ENCODE measurements at regions not wholly inside any gene's neighbourhood (a gene's known extent, or its start where the extent isn't known, plus 50 kb on each side); places are given as distances from the start of the nearest gene placed in this dataset.

DNA sequence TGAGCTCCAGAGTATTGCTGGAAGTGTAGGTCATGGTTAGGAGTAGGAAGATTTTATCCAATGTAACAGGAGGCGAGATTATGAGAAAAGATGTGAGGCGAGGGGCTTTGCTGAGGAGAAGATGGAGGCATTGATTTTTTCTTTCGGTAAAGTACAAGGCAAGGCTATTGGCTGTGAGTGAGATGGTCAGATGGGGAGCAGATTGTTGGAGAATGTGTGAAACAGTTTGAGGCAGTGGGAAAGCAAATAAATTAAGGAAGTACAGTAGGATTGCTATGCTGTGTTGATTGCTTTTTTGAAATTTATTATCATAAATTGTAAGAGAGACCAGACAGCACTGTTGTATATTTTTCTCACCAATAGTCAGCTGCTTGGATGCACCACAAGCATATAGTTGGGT, 173.3 kb downstream of the KCNE4 start:
- DNase-seq (ENCODE audit: low read depth) = no peak

- DNase-seq (ENCODE audit: low read depth) = no peak
Observed at GRCh38 chr2:223226264-223226663, 174.3 kb downstream of the KCNE4 start.

- no peak for DNase-seq (ENCODE audit: low read depth)
Observed at GRCh38 chr2:223227338-223227737, 175.3 kb downstream of the KCNE4 start.

DNA sequence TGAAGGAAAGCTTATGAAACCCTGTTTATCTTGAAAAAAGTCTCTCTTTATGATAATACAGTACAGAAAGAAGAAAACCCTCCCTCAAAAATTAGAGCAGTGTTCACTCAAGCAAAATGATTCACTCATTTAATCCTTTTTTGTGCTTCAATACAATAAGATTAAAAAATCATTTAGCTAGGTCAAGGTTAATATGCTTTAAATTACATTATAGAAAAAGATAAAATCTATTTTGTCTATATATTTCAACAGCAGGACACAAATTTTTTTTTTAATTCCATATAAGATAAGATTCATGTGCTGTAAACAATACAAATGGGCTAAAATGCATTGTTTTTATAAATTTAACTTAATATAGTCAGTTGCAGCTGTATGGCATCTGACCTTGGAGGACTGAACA, 176.9 kb downstream of the KCNE4 start:
- no peak for DNase-seq (ENCODE audit: low read depth)

DNA sequence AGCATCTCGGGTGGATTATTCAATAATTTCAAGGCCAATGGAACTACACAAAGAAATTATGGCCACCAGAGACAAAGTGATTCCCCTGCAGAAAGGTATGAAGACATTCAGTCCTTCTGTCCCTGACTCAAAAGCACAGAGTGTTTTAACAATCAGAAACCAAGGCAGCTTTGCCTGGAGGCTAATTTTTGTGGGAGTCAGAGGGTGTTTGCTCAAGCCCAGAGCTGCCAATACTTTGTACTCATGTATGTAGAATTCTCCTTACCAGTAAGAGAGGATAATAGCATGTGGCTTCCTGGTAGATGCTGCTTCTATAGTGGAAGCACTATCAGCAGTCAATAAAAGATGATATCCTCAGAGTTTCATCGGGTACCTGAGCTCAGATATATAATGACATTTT, 178.4 kb downstream of the KCNE4 start:
- DNase-seq (ENCODE audit: low read depth) = no peak

DNA sequence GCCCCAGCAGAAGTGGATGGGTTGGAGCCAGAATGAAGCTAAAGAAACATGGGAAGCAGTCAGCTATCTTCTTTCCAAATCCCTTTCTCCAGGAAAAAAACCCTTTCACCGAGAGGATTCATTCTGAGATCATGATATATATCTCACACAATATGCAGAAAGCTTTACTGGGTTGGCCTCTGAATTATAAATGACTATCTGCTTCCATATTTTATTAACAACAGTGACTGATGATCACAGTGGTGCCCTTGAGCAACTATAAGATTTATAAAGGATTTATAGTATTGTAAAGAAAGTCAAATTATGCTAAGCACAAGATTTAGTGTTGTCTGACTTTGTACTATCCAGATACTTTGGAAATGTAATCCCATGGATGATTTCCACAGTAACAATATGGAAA, 180.3 kb downstream of the KCNE4 start:
- DNase-seq (ENCODE audit: low read depth) = no peak

- DNase-seq (ENCODE audit: low read depth) = no peak
Observed at GRCh38 chr2:223232896-223233295, 180.9 kb downstream of the KCNE4 start.

- no peak for DNase-seq (ENCODE audit: low read depth)
Observed at GRCh38 chr2:223235986-223236385, 184.0 kb downstream of the KCNE4 start.

- DNase-seq (ENCODE audit: low read depth) = no peak
Observed at GRCh38 chr2:223238301-223238700, 186.3 kb downstream of the KCNE4 start.

- DNase-seq (ENCODE audit: low read depth) = no peak
Observed at GRCh38 chr2:223243233-223243632, 191.2 kb downstream of the KCNE4 start.

- DNase-seq (ENCODE audit: low read depth) = no peak
Observed at GRCh38 chr2:223247136-223247535, 195.1 kb downstream of the KCNE4 start.

DNA sequence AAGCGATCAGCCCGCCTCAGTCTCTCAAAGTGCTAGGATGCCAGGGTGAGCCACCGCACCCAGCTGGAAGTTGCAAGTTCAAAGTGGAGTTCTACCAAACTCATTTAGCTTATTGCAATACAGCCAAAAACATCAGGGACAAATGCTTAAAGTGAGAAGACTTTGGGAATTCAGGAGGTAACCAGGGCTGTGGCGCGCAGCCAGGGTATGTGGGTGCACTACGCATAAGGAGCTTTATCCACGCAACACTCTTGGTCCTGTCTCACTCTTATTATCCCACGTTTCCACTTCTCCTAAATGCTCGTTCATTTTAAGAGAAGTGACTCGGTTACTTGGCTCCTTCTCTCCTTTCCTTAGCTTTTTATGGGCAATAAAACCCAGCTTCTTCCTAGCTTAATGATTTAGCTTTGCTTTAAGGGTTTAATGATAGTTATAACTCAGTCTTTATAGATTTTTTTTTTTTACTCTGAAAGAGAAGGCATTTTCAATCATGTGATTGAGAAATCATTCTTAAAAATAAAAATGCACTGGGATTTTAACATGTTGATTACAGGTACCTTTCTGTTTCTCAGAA, 199.8 kb downstream of the KCNE4 start:
- no peak for DNase-seq (ENCODE audit: low read depth)

- DNase-seq (ENCODE audit: low read depth) = no peak
Observed at GRCh38 chr2:223260681-223261080, 208.7 kb downstream of the KCNE4 start.

- no peak for DNase-seq (ENCODE audit: low read depth)
Observed at GRCh38 chr2:223262946-223263345, 211.0 kb downstream of the KCNE4 start.

GRCh38 chr2:223264541-223265193, 212.7 kb downstream of the KCNE4 start:
- no peak for DNase-seq (ENCODE audit: low read depth)

DNA sequence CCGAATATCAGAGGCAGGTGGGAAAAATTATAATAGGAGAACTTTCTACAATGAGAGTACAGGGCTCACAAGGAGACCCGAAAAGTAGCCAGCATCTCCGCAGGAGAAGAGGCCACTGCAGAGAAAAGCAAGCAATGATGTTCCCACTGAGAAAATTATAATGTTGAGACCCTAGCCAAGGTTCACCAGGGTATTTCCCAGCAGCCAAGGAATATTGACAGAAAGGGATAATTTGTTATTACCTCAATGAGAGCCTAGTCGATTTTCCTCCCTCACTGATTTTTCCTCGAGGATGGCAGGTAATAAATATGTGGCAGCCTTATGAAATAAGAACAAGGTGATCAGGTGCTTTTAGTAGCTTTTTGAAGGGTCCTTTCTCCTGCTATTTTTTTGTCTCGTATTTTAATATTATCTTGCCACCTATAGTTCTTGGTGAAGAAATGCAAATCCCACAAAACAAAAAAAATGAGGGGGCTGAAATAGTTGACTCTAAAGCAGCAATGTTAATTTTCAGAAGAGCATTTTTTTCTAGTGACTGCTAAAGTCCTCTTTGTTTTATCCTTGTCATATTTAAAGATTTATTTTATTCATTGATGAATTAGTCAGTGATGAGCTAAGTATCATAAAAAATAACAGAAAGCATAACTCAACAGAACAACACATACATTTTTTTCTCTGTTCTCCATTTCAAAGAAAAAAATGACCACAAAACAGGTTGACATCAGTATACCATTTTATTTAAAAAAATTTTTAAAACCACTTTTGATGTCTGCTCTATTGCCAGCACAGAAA, 215.4 kb downstream of the KCNE4 start:
- DNase-seq (ENCODE audit: low read depth) = no peak

- DNase-seq (ENCODE audit: low read depth) = no peak
Observed at GRCh38 chr2:223269386-223269785, 217.4 kb downstream of the KCNE4 start.

DNA sequence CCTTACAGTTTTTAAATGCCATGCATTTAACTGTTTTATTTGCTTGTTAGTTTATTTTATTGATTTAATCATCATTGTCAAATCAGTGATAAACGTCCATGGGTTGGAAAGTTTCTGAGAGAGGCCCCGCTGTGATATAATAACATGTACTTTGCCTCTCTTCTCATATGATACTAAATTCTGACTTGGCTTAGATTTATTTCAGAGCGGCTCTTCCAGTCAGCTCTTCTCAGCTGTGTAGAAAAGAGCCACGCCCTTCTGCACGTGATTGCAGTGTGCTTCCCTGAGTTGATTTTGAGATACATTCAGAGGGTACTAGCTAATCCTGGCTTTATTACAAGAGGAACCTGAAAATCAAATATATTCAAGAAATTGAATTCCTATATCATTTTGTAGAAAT, 218.6 kb downstream of the KCNE4 start:
- DNase-seq (ENCODE audit: low read depth) = no peak

GRCh38 chr2:223273995-223274394, 222.0 kb downstream of the KCNE4 start:
- no peak for DNase-seq (ENCODE audit: low read depth)

GRCh38 chr2:223282221-223282620, 230.2 kb downstream of the KCNE4 start:
- peak; percentile 19 for DNase-seq (ENCODE audit: low read depth)

GRCh38 chr2:223283329-223283728, 231.3 kb downstream of the KCNE4 start:
- no peak for DNase-seq (ENCODE audit: low read depth)

GRCh38 chr2:223283771-223284170, 231.8 kb downstream of the KCNE4 start:
- DNase-seq (ENCODE audit: low read depth) = peak; percentile 6
